GM19397 (cell line): ENCODE measurements at regions not wholly inside any gene's neighbourhood (a gene's known extent, or its start where the extent isn't known, plus 50 kb on each side); places are given as distances from the start of the nearest gene placed in this dataset.
"Not testable (repeated sequence)": the region's sequence is repeated elsewhere in the genome, so short reads cannot be mapped to it uniquely, and the experiment has no call there.

ENCODE experiments used
- ATAC-seq: cut with Tn5 transposase; IDR thresholded peaks from one replicate; pipeline ENCODE4 v1.9.1; 2021; ENCODE audit warnings: mild to moderate bottlenecking, moderate library complexity; ENCODE audit not compliant: unreplicated experiment

DNA sequence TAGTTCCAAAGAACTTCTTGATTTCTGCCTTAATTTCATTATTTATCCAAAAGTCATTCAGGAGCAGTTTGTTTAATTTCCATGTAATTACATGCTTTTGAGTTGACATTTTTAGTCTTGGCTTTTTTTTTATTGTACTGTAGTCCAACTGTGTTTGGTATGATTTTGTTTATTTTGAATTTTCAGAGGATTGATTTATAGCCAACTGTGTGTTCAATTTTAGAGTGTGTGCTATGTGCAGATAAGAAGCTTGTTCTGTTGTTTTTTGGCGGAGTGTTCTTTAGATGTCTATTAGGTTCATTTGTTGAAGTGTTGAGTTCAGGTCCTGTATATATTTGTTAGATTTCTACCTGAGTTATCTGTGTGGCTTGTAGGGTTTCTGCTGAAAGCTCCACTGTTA, 533.6 kb downstream of the TRAM1L1 start:
- ATAC-seq: no peak

DNA sequence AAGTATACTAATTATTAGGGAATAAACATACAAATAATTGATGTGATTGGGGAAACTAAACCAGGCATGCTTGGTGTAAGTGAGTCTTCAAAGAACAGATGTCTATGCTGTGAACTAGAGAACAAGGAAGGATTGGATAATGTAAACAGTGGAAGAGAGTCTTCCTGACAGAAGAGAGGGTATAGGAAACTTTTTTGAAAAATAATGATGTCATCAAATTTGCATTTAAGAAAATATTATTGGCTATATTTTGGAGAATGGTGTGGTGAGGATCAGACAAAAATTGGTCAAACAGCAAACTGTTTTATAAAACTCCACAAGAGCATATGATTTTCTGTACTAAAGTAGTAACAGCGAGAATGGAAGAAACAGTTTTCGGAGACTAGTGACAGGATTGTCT, 537.7 kb downstream of the TRAM1L1 start:
- ATAC-seq: no peak

DNA sequence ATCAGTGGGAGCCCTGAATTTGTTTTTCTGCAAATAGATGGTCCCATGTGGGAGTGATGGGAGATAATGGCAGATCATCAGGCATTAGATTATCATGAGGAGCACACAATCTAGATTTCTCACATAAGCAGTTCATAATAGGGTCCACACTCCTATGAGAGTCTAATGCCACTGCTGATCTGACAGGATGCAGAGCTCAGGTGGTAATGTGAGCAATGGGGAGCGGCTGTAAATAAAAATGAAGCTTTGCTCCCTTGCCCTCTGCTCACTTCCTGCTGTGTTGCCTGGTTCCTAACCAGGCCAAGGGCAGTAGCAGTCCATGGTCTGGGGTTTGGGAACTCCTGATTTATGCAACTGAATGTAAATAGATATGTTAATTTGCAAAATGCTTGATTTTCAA, 538.6 kb downstream of the TRAM1L1 start:
- no peak for ATAC-seq

DNA sequence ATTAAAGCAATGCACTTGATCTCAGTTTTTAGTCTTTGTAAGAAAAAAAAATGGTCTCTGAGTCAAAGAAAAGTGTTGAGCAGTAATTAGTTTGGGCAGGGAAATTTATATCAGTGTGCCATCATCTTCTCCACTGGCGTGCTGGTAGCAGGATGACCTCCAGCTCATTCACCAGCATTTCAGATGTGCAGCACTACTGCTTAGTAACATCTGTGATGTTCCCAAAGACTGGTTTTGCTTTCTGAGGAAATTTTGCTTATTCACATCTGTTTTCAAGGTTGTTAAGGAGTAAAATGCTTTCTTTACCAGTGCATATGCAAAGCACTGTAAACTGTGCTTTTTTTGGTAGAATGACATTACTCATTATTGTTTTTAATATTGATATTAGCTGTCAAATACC, 540.4 kb downstream of the TRAM1L1 start:
- no peak for ATAC-seq

DNA sequence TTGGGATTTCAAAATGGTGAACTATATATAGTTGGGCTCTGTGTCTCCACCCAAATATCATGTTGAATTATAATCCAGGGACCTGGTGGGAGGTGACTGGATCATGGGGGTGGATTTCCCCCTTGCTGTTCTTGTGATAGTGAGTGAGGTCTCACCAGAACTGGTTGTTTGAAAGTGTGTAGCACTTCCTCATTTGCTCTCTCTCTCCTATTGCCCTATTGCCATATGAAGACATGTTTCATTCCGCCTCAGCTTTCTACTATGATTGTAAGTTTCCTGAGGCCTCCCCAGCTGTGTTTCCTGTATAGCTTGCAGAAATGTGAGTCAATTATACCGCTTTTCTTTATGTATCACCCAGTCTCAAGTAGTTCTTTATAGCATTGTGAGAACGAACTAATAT, 545.6 kb downstream of the TRAM1L1 start:
- ATAC-seq: no peak

DNA sequence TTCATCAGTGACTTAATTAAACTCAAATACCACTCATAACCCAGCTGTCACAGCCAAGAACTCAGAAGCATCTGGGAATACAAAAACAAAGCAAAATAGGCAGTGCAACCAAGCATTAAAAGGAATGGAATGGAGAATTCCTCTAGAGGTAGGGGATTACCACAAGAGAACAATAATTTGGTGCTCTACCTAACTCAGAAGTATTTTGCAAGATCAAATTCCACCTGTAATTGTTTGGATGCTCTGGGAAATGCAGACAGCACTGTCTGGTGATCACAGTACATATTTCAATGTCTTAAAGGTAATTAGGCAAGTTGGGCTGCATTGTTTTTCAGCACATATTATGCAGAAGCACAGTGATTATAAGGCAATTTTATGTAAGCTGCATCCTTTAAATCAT, 547.5 kb downstream of the TRAM1L1 start:
- no peak for ATAC-seq

DNA sequence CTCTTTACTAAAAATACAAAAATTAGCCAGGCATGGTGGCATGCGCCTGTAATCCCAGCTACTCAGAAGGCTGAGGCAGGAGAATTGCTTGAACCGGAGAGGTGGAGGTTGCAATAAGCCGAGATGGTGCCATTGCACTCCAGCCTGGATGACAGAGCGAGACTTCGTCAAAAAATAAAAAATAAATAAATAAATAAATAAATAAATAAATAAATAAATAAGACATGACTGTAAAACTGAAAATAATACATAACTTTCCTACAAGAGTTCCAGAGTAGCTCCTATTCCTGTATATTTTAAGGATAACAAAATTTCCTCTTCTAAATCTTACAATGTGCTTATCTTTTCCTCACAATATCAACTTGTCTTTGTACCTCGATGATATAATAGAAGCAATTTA, 549.4 kb downstream of the TRAM1L1 start:
- ATAC-seq: not testable (repeated sequence)

DNA sequence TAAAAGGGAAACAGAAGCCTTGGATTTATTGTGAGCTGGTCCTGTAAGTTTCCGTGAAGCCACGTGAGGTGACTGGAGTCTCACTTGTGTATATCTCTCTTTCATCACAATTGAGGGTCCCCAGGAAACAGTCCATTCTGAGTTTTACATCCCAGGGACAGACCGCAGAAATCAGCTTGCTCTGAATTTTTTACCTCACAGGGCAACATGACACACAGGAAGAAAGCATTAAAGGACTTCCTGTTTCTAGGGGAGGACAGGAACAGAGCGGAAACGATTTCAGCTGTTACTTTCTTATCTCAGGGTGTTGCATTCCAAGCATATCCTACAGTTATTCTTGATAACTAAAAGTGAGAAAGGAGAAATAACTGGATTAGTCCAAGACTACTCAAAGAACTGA, 553.5 kb downstream of the TRAM1L1 start:
- no peak for ATAC-seq

DNA sequence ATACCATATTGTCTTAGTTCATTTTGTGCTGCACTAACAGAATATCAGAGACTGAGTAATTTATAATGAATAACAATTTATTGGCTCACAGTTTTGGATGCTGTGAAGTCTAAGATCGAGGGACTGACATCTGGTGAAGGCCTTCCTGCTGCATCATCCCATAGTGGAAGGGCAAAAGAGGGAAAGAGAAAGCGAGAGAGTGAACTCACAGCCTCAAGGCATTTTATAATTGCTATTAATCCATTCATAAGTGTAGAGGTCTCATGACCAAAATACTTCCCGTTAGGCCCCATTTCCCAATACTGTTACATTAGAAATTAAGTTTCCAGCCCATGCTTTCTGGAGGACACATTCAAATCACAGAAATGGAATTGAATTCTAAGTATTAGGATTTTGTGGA, 554.4 kb downstream of the TRAM1L1 start:
- ATAC-seq: no peak

DNA sequence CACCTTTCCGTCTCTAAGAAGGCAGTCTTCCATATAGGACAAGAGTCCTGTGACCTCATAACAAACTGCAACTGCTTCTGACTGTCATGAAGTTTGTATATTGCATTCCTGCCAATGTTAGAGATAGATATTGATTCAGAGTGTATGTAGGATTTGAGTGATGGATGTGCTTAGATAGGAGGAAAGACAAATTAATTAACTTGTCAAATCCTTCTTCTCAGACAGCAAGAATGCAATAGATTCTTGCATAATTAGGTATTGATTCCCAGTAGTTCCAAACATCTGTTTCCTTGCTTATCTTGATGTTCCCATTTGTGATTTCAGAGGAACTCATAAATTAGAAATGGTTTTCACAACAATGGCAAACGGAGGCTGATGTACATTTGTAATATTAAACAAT, 555.3 kb downstream of the TRAM1L1 start:
- no peak for ATAC-seq

DNA sequence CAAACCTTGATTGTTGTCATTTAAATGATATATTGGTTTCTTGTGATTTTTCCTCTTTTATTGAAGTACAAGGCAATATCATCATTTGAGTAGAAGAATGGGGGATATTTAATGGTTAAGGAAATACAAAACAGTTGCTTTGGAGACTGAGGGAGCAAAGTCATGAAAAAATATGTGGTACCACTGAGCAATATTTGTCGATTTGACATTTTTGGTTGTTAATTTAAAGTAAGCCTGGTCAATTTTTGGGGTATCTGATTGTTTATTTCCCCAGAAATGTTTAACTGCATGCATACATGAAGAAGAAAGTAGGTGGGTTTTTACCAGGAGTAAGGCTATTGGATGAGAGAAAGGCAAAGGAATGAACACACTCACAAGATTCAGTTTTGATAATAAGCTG, 556.2 kb downstream of the TRAM1L1 start:
- no peak for ATAC-seq

DNA sequence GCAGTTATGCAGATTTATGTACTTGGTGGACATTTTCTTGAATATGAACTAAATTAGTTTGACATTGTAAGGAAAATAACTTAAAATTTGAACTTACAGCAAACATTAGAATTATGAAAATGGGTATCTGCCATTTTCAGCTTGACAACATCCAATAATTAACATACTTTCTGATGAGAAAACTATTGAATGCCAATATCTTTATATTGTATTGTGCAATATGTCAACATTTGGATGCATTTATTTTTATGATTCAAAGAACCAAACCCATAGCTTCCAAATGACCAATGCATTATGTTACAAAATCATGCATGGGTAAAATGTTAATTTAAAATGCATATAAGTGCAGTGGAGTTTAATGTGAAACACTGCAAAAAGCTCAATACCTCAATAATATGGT, 562.5 kb downstream of the TRAM1L1 start:
- ATAC-seq: no peak

DNA sequence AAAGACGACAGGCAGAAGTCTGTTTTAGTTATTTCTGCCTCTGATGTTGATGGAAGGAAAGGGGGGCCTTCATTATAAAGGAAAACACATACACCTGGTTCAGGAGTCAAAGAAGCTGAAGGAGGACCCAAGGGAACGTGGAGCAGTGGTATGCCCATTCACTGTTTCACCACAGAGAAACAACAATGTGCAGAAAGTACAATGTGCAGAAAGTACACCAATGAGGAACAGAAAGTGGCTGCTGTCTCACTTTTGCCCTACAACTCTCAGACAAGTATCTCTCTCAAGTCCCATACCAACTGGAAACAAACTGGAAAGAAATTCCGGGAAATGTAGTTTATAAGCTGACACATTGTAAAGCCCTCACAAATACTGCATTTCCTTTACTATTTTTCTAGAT, 564.5 kb downstream of the TRAM1L1 start:
- ATAC-seq: no peak

DNA sequence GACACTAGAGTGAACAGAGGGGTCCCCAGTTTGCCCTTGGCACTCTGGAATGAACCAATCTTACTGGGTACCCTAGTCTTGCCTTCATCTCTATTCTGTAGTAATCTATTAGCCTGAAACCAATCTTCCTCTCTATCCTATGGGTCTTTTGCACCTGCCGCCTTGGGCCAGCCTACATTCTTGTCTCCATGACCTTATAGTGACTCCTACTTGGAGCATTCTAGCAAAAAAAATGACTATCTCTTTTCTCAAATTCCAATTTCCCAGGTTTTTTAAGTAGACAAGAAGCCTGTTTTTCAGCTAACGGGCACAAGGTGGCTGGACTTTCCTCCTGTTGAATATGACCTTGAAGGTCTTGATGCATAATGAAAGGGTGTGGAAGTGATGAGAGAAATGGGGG, 568.7 kb downstream of the TRAM1L1 start:
- no peak for ATAC-seq

DNA sequence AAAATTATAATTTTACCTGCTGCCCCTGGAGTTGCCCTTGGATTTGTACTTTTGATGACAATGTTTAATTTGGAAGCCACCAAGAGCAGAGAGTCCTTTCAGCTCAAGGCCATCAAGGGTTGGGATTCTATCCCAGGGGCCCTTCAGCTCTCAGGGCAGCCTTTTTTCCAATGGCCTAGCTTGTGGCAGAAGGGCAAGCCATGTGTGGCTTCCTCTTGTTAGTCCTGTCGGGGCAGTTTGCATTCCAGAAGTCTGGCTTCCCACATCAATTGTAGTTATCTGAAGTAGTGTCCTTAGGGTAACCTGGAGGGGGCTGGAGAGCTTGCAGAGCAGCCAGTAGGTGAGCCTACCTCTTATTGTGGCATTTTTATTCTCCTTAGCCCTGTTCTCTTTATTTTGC, 569.4 kb downstream of the TRAM1L1 start:
- ATAC-seq: no peak

DNA sequence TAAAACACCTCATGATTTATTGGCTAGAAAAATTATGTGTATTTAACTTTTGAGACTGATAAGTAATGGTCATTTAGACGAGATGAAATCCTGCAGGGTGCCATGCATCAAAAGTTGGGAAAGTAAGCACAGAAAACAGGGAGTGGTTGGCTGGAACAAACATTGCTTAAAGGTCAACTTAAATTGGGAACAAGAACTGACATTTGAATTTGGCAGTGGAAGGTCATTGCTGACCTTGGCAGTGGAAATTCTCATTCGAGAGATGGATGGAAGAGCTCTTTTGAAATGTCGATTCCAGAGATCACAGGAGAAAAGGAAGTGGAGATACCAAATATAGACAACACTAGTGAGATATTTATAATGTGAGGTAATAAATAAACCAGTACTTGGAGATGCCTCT, 572.8 kb downstream of the TRAM1L1 start:
- no peak for ATAC-seq

DNA sequence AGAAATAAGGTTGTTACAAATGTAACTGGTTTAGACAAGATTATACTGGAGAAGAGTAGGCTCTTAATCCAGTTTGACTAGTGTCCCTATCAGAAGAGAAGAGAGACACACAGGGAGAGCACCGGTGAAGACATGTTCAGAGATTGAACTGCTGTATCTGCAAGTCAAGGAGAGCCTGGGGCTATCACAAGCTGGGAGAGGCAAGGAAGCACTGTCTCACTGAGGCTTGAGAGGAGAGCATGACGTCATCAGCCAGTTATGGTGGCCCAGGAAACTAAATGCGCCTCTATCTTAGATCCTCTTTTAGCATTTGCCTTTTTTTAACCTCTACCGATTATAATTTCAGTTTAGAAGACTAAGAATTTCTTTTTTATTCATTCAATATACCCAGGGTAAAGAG, 583.4 kb downstream of the TRAM1L1 start:
- no peak for ATAC-seq

DNA sequence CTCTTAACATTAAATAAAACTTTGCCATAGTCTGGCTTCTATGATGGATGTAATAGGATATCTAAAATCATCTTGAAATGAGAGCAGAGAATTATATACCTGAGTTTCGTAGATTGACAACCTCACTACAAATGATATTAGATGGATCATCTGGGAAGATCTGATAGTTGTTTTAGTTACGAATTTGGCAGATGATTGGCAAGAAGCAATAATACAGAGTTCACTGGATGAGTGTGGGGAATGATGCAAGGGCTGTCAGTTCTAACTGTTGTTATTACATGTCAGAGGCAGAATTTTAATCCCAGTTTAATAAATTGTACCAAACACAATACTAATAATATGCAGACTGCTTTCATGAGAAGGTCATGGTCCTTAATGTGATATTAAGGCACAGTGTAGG, 585.2 kb downstream of the TRAM1L1 start:
- ATAC-seq: no peak

DNA sequence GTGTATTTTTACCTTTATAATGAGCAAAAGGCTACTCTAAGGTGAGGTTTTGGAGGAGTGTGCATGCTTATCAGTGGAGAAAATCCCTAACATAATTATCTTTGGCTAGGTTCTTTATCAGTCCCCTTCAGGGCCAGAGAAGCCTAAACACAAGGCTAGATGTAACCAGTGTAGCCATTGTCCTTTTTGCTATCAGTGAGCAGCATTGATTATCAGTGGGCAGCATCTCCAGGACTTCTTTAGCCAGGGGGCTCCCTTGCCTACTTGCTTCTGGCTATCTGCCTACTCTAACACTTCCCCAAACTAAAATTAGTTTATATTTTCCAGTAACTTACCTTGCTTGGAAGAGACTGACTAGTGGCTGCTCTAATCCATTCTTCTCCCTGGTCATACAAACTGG, 595.6 kb downstream of the TRAM1L1 start:
- ATAC-seq: no peak

DNA sequence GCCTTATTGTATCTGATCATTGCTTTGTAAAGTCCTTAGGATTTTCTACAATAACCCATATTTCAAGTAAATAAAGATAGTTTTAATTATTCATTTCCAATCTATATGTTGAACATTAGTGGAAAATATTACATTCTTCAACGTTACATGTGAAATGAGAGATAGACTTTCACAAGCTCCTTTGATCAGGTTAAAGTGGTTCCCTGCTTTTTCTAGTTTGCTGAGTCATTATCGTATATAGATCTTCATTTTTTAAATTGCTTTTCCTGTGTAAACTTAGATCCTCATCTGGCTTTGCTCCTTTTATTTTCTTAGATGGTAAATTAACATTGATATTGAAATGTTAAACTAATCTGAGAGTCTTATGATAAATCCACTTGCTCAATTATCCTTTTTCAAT, 599.0 kb downstream of the TRAM1L1 start:
- ATAC-seq: no peak

DNA sequence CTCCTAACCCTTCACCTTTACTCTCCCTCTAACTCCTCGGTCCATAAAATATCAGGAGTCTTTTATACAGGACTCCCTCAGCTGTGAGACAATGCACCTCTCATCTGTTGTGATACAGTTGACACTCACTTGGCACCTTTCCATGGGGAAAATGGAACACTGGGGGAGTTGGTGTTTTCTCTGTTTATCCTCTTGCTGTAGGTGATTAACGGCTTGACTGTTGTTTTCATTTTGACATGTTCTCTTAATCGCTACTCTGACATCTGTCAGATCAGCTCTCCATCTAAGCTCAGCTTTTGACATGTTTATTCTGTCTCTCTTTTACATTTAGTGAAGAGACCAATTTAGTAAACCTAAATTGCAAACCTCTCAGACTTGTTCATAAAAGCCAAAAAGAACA, 604.8 kb downstream of the TRAM1L1 start:
- ATAC-seq: no peak

DNA sequence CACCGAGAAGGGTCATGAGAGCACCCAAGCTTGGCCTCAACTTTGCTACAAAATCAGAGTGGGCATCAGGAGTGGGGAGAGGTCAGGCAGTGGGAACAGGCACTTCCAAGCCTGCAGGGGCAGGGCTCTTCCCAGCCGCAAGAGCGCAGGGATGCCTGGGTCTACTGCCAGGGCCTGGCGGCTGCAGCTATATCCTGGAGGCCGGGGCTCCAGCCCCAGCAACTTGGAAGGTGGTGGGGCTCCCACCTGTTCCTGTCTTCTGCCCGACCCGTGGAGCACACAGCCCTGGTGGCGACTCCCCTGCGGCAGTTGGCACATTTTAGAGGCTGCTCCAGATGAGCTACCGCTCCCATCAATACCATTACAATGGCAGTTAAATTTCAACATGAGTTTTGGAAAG, 607.0 kb downstream of the TRAM1L1 start:
- no peak for ATAC-seq

DNA sequence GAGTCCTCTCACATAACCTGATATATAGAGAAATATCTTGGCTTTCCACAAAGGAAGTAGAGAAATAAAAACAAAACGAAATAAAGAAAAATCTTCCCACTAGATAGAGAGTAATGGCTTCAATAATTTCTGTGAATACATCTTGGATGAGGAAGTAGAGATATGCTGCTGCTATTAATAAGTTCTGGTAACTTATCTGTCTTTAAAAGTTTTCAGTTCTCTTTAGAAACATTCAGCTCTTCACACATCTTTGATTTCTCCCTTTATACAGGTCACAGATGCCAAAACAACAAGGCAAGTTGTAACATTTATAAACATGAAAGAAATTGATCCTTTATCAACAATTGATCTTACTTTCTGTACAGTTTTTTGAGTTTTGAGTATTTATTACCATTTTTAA, 615.8 kb downstream of the TRAM1L1 start:
- no peak for ATAC-seq

DNA sequence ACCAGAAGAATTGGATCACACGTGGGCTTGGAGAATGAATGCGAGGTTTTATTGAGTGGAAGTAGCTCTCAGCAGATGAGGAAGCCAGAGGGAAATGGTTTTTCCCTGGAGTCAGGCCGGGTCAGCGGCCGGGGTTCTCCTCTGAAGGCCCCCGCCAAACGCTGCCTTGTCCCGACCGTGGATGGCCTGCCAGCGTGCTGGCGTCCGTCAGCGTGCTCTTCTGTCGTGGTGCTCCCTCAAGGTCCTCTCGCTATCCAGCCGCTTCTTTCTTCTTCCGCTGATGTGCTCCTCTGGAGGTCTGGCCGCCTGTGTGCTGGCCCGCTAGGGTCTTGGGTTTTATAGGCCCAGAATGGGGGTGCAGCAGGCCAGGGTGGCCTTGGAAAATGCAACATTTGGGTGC, 632.2 kb downstream of the TRAM1L1 start:
- ATAC-seq: no peak
